ENCODE measurements at regions not wholly inside any gene's neighbourhood (a gene's known extent, or its start where the extent isn't known, plus 50 kb on each side); places are given as distances from the start of the nearest gene placed in this dataset.

DNA sequence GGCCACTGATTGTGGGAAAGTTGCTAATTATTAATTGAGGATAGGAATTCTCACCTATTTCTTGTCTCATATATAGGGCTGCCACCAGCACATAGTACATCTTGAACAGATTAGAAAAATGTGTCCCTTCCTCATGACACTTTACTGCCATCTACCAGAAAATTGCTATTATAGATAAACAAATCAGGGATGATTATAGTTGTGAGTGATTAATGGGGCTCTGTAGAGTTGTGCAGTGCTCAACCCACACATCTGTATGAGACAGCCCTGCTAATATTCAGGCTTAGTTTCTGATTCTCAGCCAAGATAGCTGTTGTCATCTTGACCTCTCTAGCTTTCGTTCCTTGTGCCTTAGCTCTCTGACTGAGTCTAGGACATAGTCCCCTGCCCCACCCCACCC is 373.3 kb downstream of the TLE4 start:
- TF ChIP-seq, protein P1, sequence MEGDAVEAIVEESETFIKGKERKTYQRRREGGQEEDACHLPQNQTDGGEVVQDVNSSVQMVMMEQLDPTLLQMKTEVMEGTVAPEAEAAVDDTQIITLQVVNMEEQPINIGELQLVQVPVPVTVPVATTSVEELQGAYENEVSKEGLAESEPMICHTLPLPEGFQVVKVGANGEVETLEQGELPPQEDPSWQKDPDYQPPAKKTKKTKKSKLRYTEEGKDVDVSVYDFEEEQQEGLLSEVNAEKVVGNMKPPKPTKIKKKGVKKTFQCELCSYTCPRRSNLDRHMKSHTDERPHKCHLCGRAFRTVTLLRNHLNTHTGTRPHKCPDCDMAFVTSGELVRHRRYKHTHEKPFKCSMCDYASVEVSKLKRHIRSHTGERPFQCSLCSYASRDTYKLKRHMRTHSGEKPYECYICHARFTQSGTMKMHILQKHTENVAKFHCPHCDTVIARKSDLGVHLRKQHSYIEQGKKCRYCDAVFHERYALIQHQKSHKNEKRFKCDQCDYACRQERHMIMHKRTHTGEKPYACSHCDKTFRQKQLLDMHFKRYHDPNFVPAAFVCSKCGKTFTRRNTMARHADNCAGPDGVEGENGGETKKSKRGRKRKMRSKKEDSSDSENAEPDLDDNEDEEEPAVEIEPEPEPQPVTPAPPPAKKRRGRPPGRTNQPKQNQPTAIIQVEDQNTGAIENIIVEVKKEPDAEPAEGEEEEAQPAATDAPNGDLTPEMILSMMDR (IDR thresholded peaks at IDR 0.05; ENCODE audit: unreplicated experiment), result no peak
- no peaks in the 10 kb centered on the region for H3K36me3 Mint-ChIP-seq (ENCODE audit: insufficient read depth)
- no peak for DNase-seq (ENCODE audit: low spot score, unreplicated experiment)
- H3K27ac Mint-ChIP-seq, result no peak overlapping the region
- H3K9me3 Mint-ChIP-seq (ENCODE audit: low read depth), result no peaks in the 10 kb centered on the region
- no peaks in the 10 kb centered on the region for H3K4me1 Mint-ChIP-seq (ENCODE audit: low read depth)
- H3K4me3 Mint-ChIP-seq (ENCODE audit: low read depth), result no peak overlapping the region
- H3K27me3 Mint-ChIP-seq, result peaks cover 8% of the 10 kb centered on the region

- Mint-ChIP-seq H3K36me3 (ENCODE audit: insufficient read depth) (no peaks in the 10 kb centered on the region), H3K27me3 (peaks cover 5% of the 10 kb centered on the region), H3K27ac (no peak overlapping the region), H3K9me3 (ENCODE audit: low read depth) (no peaks in the 10 kb centered on the region), H3K4me1 (ENCODE audit: low read depth) (peaks cover 5% of the 10 kb centered on the region), H3K4me3 (ENCODE audit: low read depth) (no peak overlapping the region)
- TF ChIP-seq, protein P1 (IDR thresholded peaks at IDR 0.05; ENCODE audit: unreplicated experiment), result no peak
- no peak for DNase-seq (ENCODE audit: low spot score, unreplicated experiment)
Observed at GRCh38 chr9:79940919-79941318, 369.2 kb downstream of the TLE4 start.

GRCh38 chr9:79939819-79940218 is 368.1 kb downstream of the TLE4 start:
- no peaks in the 10 kb centered on the region for H3K36me3 Mint-ChIP-seq (ENCODE audit: insufficient read depth)
- H3K4me3 Mint-ChIP-seq (ENCODE audit: low read depth), result no peak overlapping the region
- TF ChIP-seq, protein P1 (IDR thresholded peaks at IDR 0.05; ENCODE audit: unreplicated experiment), result no peak
- no peak overlapping the region for H3K27ac Mint-ChIP-seq
- H3K27me3 Mint-ChIP-seq, result peaks cover 12% of the 10 kb centered on the region
- no peak for DNase-seq (ENCODE audit: low spot score, unreplicated experiment)
- peaks cover 5% of the 10 kb centered on the region for H3K4me1 Mint-ChIP-seq (ENCODE audit: low read depth)
- no peaks in the 10 kb centered on the region for H3K9me3 Mint-ChIP-seq (ENCODE audit: low read depth)

DNA sequence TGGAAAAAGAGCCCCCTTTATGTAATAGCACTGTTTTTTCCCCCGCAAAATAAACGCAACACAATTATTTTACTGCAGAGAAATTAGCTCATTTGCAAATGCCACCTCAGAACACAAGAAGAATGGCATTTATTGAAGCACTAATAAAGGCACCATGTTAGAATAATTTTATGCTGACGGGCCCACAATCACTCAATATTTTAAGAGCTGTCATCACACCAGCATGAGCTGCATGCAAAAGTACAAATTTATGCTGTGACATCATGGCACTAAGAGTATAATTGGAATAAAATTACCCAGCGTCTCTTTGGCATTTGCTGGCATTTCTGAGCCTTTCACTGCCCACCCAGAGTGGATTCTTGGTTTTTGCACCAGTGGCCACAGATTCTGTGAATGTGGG is 364.6 kb downstream of the TLE4 start:
- no peaks in the 10 kb centered on the region for H3K36me3 Mint-ChIP-seq (ENCODE audit: insufficient read depth)
- H3K27ac Mint-ChIP-seq, result no peak overlapping the region

DNA sequence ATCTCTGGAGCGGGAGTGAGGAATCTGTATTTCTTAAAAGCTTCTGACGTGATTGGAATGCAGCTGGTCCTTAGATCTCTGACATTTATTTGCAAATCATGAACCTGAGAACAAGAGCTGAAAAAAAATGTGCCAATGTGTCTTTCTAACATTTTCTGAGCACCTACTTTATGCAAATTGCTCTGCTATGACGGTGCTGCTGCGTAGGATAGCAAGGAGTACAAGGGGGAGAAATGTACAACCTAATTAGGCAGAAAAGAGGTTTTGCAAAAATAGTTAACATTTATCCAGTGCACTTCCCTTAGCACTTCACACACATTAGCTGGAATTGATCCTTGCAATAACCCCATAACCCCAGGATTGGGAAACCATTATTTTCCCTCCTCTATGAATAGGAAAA is 357.5 kb downstream of the TLE4 start:
- Mint-ChIP-seq H3K9me3 (ENCODE audit: low read depth) (no peaks in the 10 kb centered on the region), H3K4me3 (ENCODE audit: low read depth) (no peak overlapping the region), H3K4me1 (ENCODE audit: low read depth) (peaks cover 15% of the 10 kb centered on the region), H3K27me3 (peaks cover 10% of the 10 kb centered on the region), H3K27ac (no peak overlapping the region), H3K36me3 (ENCODE audit: insufficient read depth) (no peaks in the 10 kb centered on the region)
- DNase-seq (ENCODE audit: low spot score, unreplicated experiment), result no peak
- TF ChIP-seq, protein P1 (IDR thresholded peaks at IDR 0.05; ENCODE audit: unreplicated experiment), result no peak

More for the DNA sequence above, 364.6 kb downstream of the TLE4 start:
- H3K4me1 Mint-ChIP-seq (ENCODE audit: low read depth), result peaks cover 5% of the 10 kb centered on the region
- H3K9me3 Mint-ChIP-seq (ENCODE audit: low read depth), result no peaks in the 10 kb centered on the region
- no peak overlapping the region for H3K4me3 Mint-ChIP-seq (ENCODE audit: low read depth)
- no peak for DNase-seq (ENCODE audit: low spot score, unreplicated experiment)
- TF ChIP-seq, protein P1 (IDR thresholded peaks at IDR 0.05; ENCODE audit: unreplicated experiment), result no peak
- H3K27me3 Mint-ChIP-seq, result peaks cover 14% of the 10 kb centered on the region

All from progenitor cell of endocrine pancreas (in vitro differentiated cells).